ACC112 (cell line): ENCODE measurements at regions not wholly inside any gene's neighbourhood (a gene's known extent, or its start where the extent isn't known, plus 50 kb on each side); places are given as distances from the start of the nearest gene placed in this dataset.

Experiments used
- H2AFZ ChIP-seq: fragments of 200-600 bp; sonication (generic); one replicate; pipeline ENCODE4 v1.6.0; 2017; ENCODE audit warnings: antibody characterized with exemption, low read length; ENCODE audit not compliant: unreplicated experiment
- H3K27ac ChIP-seq: fragments of 200-600 bp; sonication (generic); 2 replicates; pipeline ENCODE4 v1.5.1; 2014; ENCODE audit warnings: low read depth, mild to moderate bottlenecking, antibody characterized with exemption, low read length, moderate library complexity
- H3K27me3 ChIP-seq: fragments of 200-600 bp; sonication (generic); 2 replicates; pipeline ENCODE4 v1.6.1; 2014; ENCODE audit warnings: mild to moderate bottlenecking, antibody characterized with exemption, low read length, moderate library complexity, mixed read lengths; ENCODE audit not compliant: insufficient read depth
- H3K36me3 ChIP-seq: fragments of 200-600 bp; sonication (generic); 2 replicates; pipeline ENCODE4 v1.6.1; 2016; ENCODE audit warnings: mild to moderate bottlenecking, antibody characterized with exemption, low read length, moderate library complexity, mixed read lengths; ENCODE audit not compliant: insufficient read depth
- H3K4me1 ChIP-seq: fragments of 200-600 bp; sonication (generic); one replicate; pipeline ENCODE4 v1.6.1; 2016; ENCODE audit warnings: low read length, mixed read lengths; ENCODE audit not compliant: insufficient read depth, unreplicated experiment, control insufficient read depth
- H3K4me3 ChIP-seq: fragments of 200-600 bp; sonication (generic); 2 replicates; pipeline ENCODE4 v1.5.1; 2014; ENCODE audit warnings: mild to moderate bottlenecking, low read depth, low read length
- H3K79me2 ChIP-seq: fragments of 200-600 bp; sonication (generic); one replicate; pipeline ENCODE4 v1.6.0; 2016; ENCODE audit warnings: low read length; ENCODE audit not compliant: control insufficient read depth, unreplicated experiment, insufficient read depth

DNA sequence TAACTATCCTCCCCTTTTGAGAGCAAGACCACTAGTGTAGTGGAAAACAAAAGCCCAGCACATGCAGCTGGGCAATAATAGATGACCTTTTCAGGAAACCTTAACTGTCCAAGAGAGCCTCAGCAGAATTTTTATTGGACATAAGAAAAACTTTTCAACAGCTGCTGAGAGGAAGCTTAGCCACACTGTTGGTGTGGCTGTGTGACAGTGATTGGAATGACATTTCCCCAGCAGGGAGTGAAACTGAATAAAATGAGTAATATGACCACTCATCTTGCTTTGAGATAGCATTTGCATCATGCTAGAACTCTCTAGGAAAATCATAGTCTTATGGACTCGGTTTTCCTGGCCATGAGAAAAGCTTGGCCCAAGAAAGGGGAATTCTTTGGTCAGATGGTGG, 687.8 kb downstream of the SLCO4C1 start:
- Histone ChIP-seq H2AFZ (no peak overlapping the region), H3K27me3 (no peaks in the 10 kb centered on the region; the same call in 1 of the 2 replicates), H3K36me3 (no peaks in the 10 kb centered on the region), H3K4me1 (no peaks in the 10 kb centered on the region), H3K4me3 (no peak overlapping the region), H3K27ac (no peak overlapping the region), H3K79me2 (no peaks in the 10 kb centered on the region)

DNA sequence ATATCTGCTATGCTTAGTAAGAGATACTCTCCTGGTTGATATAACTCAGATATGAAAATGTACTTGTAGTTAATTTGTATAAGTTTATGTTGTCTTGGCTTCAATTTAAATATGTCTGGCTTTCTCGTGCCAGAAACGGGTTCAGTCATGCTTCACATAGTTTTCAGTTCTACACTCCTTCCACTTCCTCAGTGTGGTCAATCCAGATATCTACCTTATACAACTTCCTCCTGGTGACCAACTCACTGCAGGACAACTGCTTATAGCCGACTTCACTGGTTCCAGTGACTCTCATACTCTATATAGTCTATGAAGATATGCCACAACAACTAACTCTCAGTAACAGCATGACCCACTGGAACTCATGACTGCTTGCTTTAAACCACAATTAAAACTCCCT, 690.4 kb downstream of the SLCO4C1 start:
- no peak overlapping the region for H3K4me3 ChIP-seq
- no peaks in the 10 kb centered on the region for H3K79me2 ChIP-seq
- H3K4me1 ChIP-seq, result no peaks in the 10 kb centered on the region
- no peaks in the 10 kb centered on the region; the same call in 1 of the 2 replicates for H3K27me3 ChIP-seq
- H3K27ac ChIP-seq, result no peak overlapping the region
- H3K36me3 ChIP-seq, result no peaks in the 10 kb centered on the region
- no peak overlapping the region for H2AFZ ChIP-seq

DNA sequence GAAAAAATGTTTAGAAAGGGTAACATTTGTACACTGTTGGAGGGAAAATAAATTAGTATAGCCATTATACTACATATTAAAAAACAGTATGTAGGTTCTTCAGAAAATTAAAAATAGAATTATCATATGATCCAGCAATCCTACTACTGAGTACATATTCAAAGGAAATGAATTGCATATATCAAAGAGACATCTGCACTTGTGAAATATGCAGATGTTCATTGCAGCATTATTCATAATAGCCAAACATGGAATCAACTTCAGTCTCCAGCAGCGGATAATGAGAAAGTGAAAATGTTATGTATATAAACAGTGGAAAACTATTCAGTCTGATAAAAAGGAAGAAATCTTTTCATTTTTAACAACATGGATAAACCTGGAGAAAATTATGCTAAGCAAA, 695.5 kb downstream of the SLCO4C1 start:
- Histone ChIP-seq H3K27me3 (no peaks in the 10 kb centered on the region), H2AFZ (no peak overlapping the region), H3K79me2 (no peaks in the 10 kb centered on the region), H3K27ac (no peak overlapping the region), H3K4me3 (no peak overlapping the region), H3K4me1 (no peaks in the 10 kb centered on the region), H3K36me3 (no peaks in the 10 kb centered on the region)

DNA sequence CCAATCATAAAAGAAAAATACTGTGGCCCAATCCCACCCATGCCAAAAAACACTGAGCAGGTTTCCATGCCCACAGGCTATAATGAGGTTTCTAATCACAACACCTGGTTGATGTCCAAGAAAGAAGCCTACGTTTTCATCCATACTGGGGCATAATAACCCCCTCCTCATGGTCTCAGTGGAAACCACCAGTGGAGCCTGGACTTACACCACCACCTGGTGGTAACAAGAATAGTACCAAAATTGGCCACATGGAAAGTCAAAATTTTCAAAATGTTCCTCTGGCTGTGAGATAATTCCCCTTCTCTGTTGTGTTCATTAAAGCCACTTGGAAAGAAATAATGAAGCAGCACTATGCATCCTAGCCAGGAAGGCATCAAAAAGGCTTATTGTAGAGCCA, 687.3 kb upstream of the ST8SIA4 start:
- no peaks in the 10 kb centered on the region for H3K79me2 ChIP-seq
- H2AFZ ChIP-seq, result no peak overlapping the region
- H3K27ac ChIP-seq, result no peak overlapping the region
- no peaks in the 10 kb centered on the region for H3K4me1 ChIP-seq
- no peak overlapping the region for H3K4me3 ChIP-seq
- H3K36me3 ChIP-seq, result no peaks in the 10 kb centered on the region
- no peaks in the 10 kb centered on the region for H3K27me3 ChIP-seq

DNA sequence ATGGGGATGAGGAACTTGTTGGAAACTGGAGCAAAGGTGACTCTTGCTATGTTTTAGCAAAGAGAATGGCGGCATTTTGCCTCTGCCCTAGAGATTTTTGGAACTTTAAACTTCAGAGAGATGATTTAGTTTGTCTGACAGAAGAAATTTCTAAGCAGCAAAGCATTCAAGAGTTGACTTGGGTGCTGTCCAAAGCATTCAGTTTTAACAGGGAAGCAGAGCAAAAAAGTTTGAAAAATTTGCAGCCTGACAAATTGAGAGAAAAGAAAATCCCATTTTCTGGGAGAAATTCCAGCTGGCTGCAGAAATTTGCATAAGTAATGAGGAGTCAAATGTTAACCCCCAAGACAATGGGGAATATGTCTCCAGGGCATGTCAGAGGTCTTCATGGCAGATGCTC, 682.3 kb upstream of the ST8SIA4 start:
- no peaks in the 10 kb centered on the region for H3K36me3 ChIP-seq

DNA sequence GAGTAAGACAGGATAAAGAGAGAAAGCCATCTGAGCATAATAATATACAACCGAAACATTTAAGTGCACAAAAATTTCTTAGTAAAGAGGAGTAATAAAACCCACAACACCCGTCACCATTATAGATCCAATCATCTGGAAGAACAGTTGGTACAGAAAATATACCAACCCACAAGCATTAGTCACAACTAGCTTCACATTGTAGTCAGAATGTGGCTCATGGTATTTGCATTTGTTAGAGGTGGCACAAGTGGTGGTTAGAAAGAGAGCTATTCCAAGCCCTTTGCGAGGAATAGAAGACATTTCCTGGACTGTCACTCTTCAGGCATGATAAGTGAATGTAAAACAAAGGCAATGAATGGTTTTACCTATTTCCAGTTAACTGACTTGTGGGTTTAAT, 677.5 kb upstream of the ST8SIA4 start:
- Histone ChIP-seq H3K27ac (no peak overlapping the region), H3K79me2 (no peaks in the 10 kb centered on the region)

More for the DNA sequence above, 682.3 kb upstream of the ST8SIA4 start:
- no peaks in the 10 kb centered on the region for H3K4me1 ChIP-seq
- no peak overlapping the region for H3K4me3 ChIP-seq
- no peak overlapping the region for H2AFZ ChIP-seq
- H3K79me2 ChIP-seq, result no peaks in the 10 kb centered on the region
- no peak overlapping the region for H3K27ac ChIP-seq
- H3K27me3 ChIP-seq, result no peaks in the 10 kb centered on the region

DNA sequence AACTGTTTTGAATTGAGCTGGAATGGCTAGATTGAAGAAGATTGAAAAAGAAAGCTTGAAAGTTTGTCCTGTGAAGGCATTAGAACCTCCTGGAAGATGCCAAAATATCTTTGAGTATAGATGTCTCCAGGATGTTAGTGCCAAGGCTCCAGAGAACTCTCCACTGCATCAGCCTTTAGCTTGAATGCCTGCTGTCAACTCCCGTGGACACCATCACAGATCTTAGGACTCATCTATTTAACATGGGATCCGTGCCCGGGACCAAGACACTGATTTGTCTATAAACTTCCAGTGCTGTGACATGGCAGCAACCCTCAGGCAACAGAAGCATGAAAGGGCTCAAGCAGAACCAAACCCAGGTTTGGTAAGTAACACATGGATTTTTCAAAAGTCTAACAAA, 670.9 kb upstream of the ST8SIA4 start:
- H3K4me3 ChIP-seq, result no peak overlapping the region
- H2AFZ ChIP-seq, result no peak overlapping the region
- no peaks in the 10 kb centered on the region for H3K79me2 ChIP-seq
- no peak overlapping the region for H3K27ac ChIP-seq
- H3K4me1 ChIP-seq, result no peaks in the 10 kb centered on the region
- peaks cover 3% of the 10 kb centered on the region; the same call in 1 of the 2 replicates for H3K27me3 ChIP-seq
- no peaks in the 10 kb centered on the region for H3K36me3 ChIP-seq

More for the DNA sequence above, 677.5 kb upstream of the ST8SIA4 start:
- Histone ChIP-seq H3K36me3 (no peaks in the 10 kb centered on the region), H3K27me3 (no peaks in the 10 kb centered on the region; the same call in 1 of the 2 replicates), H2AFZ (no peak overlapping the region), H3K4me1 (no peaks in the 10 kb centered on the region), H3K4me3 (no peak overlapping the region)

DNA sequence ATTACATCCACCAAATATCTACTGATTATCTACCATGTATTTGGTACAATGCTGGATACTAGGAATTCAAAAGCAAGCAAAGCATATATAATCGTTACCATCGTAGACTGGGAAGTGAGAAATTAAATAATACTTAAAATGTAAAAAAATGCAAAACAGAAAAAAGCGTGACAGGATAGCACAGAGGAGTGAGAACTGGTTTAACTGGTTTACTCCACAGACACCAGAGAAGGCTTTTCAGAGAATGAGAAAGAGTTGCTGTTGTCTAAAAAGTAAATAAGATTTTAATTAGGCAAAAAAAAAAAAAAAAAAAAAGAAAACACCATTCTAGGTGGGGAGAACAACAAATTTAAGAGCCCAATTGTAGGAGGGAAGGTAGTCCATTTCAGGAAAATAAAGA, 657.9 kb upstream of the ST8SIA4 start:
- H3K27me3 ChIP-seq, result no peaks in the 10 kb centered on the region
- H3K4me3 ChIP-seq, result no peak overlapping the region
- H3K4me1 ChIP-seq, result no peaks in the 10 kb centered on the region
- H2AFZ ChIP-seq, result no peak overlapping the region
- no peak overlapping the region for H3K27ac ChIP-seq
- no peaks in the 10 kb centered on the region for H3K36me3 ChIP-seq
- H3K79me2 ChIP-seq, result no peaks in the 10 kb centered on the region

DNA sequence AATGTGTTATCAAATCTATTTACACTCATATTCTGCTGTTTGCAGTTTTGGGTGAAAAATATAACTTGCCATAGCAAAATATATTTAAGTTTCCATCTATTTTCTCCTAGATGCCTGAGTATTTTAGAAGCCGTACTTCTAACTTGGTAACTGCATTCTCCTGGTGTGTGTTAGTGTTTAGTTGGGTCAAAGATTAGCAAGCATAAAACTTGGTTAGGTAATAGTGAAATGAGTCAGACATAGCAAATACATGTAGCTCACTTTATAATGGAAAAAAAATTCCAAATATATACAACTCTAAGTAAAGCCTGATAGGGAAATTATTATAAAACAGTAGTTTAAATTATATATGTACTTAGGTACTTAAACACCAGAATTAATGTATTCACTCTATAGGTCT, 640.7 kb upstream of the ST8SIA4 start:
- Histone ChIP-seq H3K36me3 (no peaks in the 10 kb centered on the region), H2AFZ (no peak overlapping the region), H3K4me1 (no peaks in the 10 kb centered on the region), H3K79me2 (no peaks in the 10 kb centered on the region), H3K4me3 (no peak overlapping the region), H3K27ac (no peak overlapping the region), H3K27me3 (no peaks in the 10 kb centered on the region)

DNA sequence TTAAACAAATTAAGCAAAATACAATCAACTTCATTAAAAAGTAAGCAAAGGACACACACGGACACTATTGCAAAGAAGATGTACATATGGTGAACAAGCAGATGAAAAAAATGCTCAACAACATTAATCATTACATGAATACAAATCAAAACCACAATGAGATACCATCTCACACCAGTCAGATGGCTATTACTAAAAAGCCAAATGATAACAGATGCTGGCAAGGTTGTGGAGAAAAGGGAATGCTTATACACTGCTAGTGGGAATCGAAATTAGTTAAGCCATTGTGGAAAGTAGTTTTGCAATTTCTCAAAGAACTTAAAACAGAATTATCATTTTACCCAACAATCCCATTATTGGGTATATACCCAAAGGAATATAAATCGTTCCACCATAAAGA, 636.2 kb upstream of the ST8SIA4 start:
- Histone ChIP-seq H3K36me3 (no peaks in the 10 kb centered on the region), H3K4me3 (no peak overlapping the region), H3K79me2 (no peaks in the 10 kb centered on the region), H2AFZ (no peak overlapping the region), H3K27ac (no peak overlapping the region), H3K27me3 (no peaks in the 10 kb centered on the region), H3K4me1 (no peaks in the 10 kb centered on the region)

DNA sequence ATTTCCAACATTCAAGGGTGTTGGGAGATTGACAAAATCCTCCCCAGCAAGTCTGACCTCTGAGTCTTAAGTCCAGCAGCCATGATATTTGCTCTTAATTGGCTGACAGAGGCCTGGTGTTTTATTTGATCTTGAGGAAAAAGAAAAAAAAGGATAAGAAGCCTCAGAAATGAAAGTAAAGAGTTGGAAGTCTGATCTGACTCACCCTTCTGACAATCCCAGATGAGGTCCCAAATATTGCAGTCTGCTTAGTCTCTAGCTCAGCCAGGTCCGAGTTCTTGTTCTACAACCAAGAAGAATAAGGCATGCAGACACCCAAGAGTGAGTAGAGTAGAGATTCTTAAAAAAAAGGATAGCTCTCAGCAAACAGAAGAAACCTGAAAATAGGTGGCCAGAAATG, 632.5 kb upstream of the ST8SIA4 start:
- Histone ChIP-seq H2AFZ (no peak overlapping the region), H3K27me3 (no peaks in the 10 kb centered on the region), H3K4me3 (no peak overlapping the region), H3K27ac (no peak overlapping the region), H3K36me3 (no peaks in the 10 kb centered on the region), H3K79me2 (no peaks in the 10 kb centered on the region), H3K4me1 (no peaks in the 10 kb centered on the region)
